ENCODE measurements at regions not wholly inside any gene's neighbourhood (a gene's known extent, or its start where the extent isn't known, plus 50 kb on each side); places are given as distances from the start of the nearest gene placed in this dataset.
A peak's percentile ranks its signal among the peaks of the same experiment; 100 is the strongest.

GRCh38 chr10:4622384-4622783, 203.6 kb upstream of the AKR1E2 start:
- 98 to 100% methylated on average over 2 of the region's 2 CpGs for WGBS, 2 donors
- TF ChIP-seq CTCF (IDR thresholded peaks at IDR 0.05), result no peak
- Histone ChIP-seq H3K27me3 (no peaks in the 10 kb centered on the region), H3K27ac (no peak overlapping the region), H3K9me3 (no peaks in the 10 kb centered on the region), H3K4me3 (replicated peaks in 1 of 3) (no peak overlapping the region), H3K36me3 (no peaks in the 10 kb centered on the region), H3K4me1 (no peaks in the 10 kb centered on the region)
- no peak for DNase-seq
- intact Hi-C loops (cut with DNase I), result no loop called here

GRCh38 chr10:4617589-4617988, 208.4 kb upstream of the AKR1E2 start:
- 84 to 88% methylated on average over 1 of the region's 1 CpG for WGBS, 2 donors
- DNase-seq, result no peak
- H3K9me3 ChIP-seq, result no peaks in the 10 kb centered on the region
- no peaks in the 10 kb centered on the region for H3K27me3 ChIP-seq
- no peak overlapping the region for H3K27ac ChIP-seq
- intact Hi-C loops (cut with DNase I), result no loop called here
- no peaks in the 10 kb centered on the region for H3K36me3 ChIP-seq
- TF ChIP-seq CTCF (IDR thresholded peaks at IDR 0.05), result no peak
- TF ChIP-seq POLR2A (IDR thresholded peaks at IDR 0.05), result no peak
- no peak overlapping the region for H3K4me3 ChIP-seq (replicated peaks in 1 of 3)
- no peaks in the 10 kb centered on the region for H3K4me1 ChIP-seq

GRCh38 chr10:4615042-4615441, 211.0 kb upstream of the AKR1E2 start:
- Histone ChIP-seq H3K4me3 (replicated peaks in 1 of 3) (no peak overlapping the region), H3K4me1 (no peaks in the 10 kb centered on the region), H3K9me3 (no peaks in the 10 kb centered on the region), H3K27ac (no peak overlapping the region), H3K36me3 (no peaks in the 10 kb centered on the region), H3K27me3 (no peaks in the 10 kb centered on the region)
- WGBS, 2 donors, result 95 to 96% methylated on average over 1 of the region's 1 CpG
- intact Hi-C loops (cut with DNase I), result no loop called here
- TF ChIP-seq POLR2A (IDR thresholded peaks at IDR 0.05) (no peak), CTCF (IDR thresholded peaks at IDR 0.05) (no peak)
- no peak for DNase-seq

GRCh38 chr10:4609251-4609650, 216.8 kb upstream of the AKR1E2 start:
- 51 to 64% methylated on average over 1 of the region's 1 CpG for WGBS, 2 donors
- no peak for TF ChIP-seq POLR2A (IDR thresholded peaks at IDR 0.05)
- no peak for TF ChIP-seq CTCF (IDR thresholded peaks at IDR 0.05)
- no peaks in the 10 kb centered on the region for H3K27me3 ChIP-seq
- no peaks in the 10 kb centered on the region for H3K4me1 ChIP-seq
- no peaks in the 10 kb centered on the region for H3K9me3 ChIP-seq
- no peak overlapping the region for H3K4me3 ChIP-seq (replicated peaks in 1 of 3)
- no peak for DNase-seq
- no peaks in the 10 kb centered on the region for H3K36me3 ChIP-seq
- no peak overlapping the region for H3K27ac ChIP-seq
- intact Hi-C loops (cut with DNase I), result no loop called here

- Histone ChIP-seq H3K4me3 (replicated peaks in 1 of 3) (no peak overlapping the region), H3K27ac (no peak overlapping the region), H3K9me3 (no peaks in the 10 kb centered on the region), H3K4me1 (no peaks in the 10 kb centered on the region), H3K36me3 (no peaks in the 10 kb centered on the region), H3K27me3 (no peaks in the 10 kb centered on the region)
- intact Hi-C loops (cut with DNase I), result no loop called here
- 70 to 77% methylated on average over 4 to 12 of the region's 13 CpGs for WGBS, 2 donors
- no peak for TF ChIP-seq CTCF (IDR thresholded peaks at IDR 0.05)
- TF ChIP-seq POLR2A (IDR thresholded peaks at IDR 0.05), result no peak
- DNase-seq, result peak; percentile 14 to 18
These were observed 218.3 kb upstream of the AKR1E2 start for GRCh38 chr10:4607681-4608080.

Data from thyroid gland (tissue), 4 donors.